ENCODE measurements at regions not wholly inside any gene's neighbourhood (a gene's known extent, or its start where the extent isn't known, plus 50 kb on each side); places are given as distances from the start of the nearest gene placed in this dataset.

- TF ChIP-seq CTCF (IDR thresholded peaks at IDR 0.05) (no peak), POLR2A (IDR thresholded peaks at IDR 0.05) (no peak)
- no peak overlapping the region for H3K4me3 ChIP-seq
- DNase-seq, result no peak
- no peaks in the 10 kb centered on the region for H3K27me3 ChIP-seq
- intact Hi-C loops (cut with DNase I), result no loop called here
- no peaks in the 10 kb centered on the region for H3K9me3 ChIP-seq
- H3K27ac ChIP-seq, result no peak overlapping the region
- no peaks in the 10 kb centered on the region for H3K36me3 ChIP-seq
- ATAC-seq, result no peak
- 21 to 53% (median 27%) methylated on average over 1 of the region's 1 CpG for WGBS, 4 donors
- H3K4me1 ChIP-seq, result peaks cover 0 to 4% (median 0%) of the 10 kb centered on the region in 12 donors
Observed at GRCh38 chr5:155689406-155689805, 637.6 kb upstream of the SGCD start.

DNA sequence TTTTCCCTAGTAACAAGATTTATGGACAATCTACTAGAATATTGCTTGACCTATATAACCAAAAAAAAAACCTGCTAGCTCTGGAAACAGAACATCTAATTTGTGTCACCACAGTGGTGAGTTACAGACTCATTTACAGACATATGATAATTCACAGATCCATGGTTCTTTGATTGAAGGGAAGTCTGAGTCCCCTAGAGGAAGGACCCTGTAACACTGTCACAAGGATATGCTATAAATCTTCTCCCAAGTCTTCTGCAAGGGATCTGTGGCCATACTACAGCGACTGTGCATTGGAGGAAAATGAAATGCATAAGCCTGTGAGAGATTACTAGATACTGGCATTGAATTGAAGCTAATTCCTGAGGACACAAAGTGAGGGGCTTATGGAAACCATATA is 630.6 kb upstream of the SGCD start:
- ATAC-seq (no peak), DNase-seq (no peak)
- Histone ChIP-seq H3K36me3 (no peaks in the 10 kb centered on the region), H3K9me3 (peaks cover 0 to 17% (median 2%) of the 10 kb centered on the region in 12 donors), H3K27ac (no peak overlapping the region), H3K27me3 (no peaks in the 10 kb centered on the region), H3K4me1 (no peaks in the 10 kb centered on the region), H3K4me3 (no peak overlapping the region)
- WGBS, 4 donors, result 50 to 79% (median 52%) methylated on average over 1 of the region's 1 CpG
- intact Hi-C loops (cut with DNase I), result no loop called here
- TF ChIP-seq CTCF (IDR thresholded peaks at IDR 0.05) (no peak), POLR2A (IDR thresholded peaks at IDR 0.05) (no peak)

- Histone ChIP-seq H3K27ac (no peak overlapping the region), H3K27me3 (no peaks in the 10 kb centered on the region), H3K36me3 (no peaks in the 10 kb centered on the region), H3K4me3 (no peak overlapping the region), H3K9me3 (peaks cover 0 to 17% (median 2%) of the 10 kb centered on the region in 12 donors), H3K4me1 (no peaks in the 10 kb centered on the region)
- no peak for TF ChIP-seq POLR2A (IDR thresholded peaks at IDR 0.05)
- TF ChIP-seq CTCF (IDR thresholded peaks at IDR 0.05), result no peak
- ATAC-seq, result no peak
- intact Hi-C loops (cut with DNase I), result no loop called here
- no peak for DNase-seq
- 74 to 81% (median 77%) methylated on average over 4 of the region's 4 CpGs for WGBS, 4 donors
Observed at GRCh38 chr5:155697236-155697635, 629.7 kb upstream of the SGCD start.

- intact Hi-C loops (cut with DNase I), result no loop called here
- H3K27me3 ChIP-seq, result no peaks in the 10 kb centered on the region
- no peaks in the 10 kb centered on the region for H3K36me3 ChIP-seq
- H3K9me3 ChIP-seq, result peaks cover 0 to 17% (median 2%) of the 10 kb centered on the region in 12 donors
- no peak overlapping the region for H3K4me3 ChIP-seq
- 44 to 63% (median 54%) methylated on average over 1 of the region's 1 CpG for WGBS, 4 donors
- DNase-seq (no peak), ATAC-seq (no peak)
- H3K4me1 ChIP-seq, result no peaks in the 10 kb centered on the region
- no peak overlapping the region for H3K27ac ChIP-seq
- TF ChIP-seq CTCF (IDR thresholded peaks at IDR 0.05) (no peak), POLR2A (IDR thresholded peaks at IDR 0.05) (no peak)
Observed at GRCh38 chr5:155699385-155699784, 627.6 kb upstream of the SGCD start.
